ENCODE measurements at regions not wholly inside any gene's neighbourhood (a gene's known extent, or its start where the extent isn't known, plus 50 kb on each side); places are given as distances from the start of the nearest gene placed in this dataset.

- no peak for TF ChIP-seq CTCF (conservative IDR thresholded peaks at IDR 0.05)
- H2BK120ac ChIP-seq (ENCODE audit: low read depth, low read length, poor library complexity, severe bottlenecking) = no peak overlapping the region
- Mint-ChIP-seq H3K36me3 (ENCODE audit: insufficient read depth in 1 of 3, low read depth in 3 of 3) (no peaks in the 10 kb centered on the region), H3K9me3 (no peaks in the 10 kb centered on the region; a peak in 1 of 5 replicates), H3K4me3 (no peak overlapping the region), H3K27me3 (ENCODE audit: low read depth) (no peaks in the 10 kb centered on the region; the same call in 1 of the 2 replicates), H3K4me1 (peaks cover 8 to 19% of the 10 kb centered on the region in 2 experiments), H3K27ac (no peak overlapping the region)
- no peak overlapping the region for H2BK15ac ChIP-seq (ENCODE audit: low read depth, low read length)
- no peak overlapping the region for H2AFZ ChIP-seq (ENCODE audit: low read length)
- no peaks in the 10 kb centered on the region for H3K79me2 ChIP-seq (ENCODE audit: insufficient read depth, low read length)
- H3K27ac ChIP-seq (ENCODE audit: insufficient read length, low read depth, low read length) = no peak overlapping the region
- H3K4me1 ChIP-seq (ENCODE audit: insufficient read depth, low read length) = no peaks in the 10 kb centered on the region
- no peaks in the 10 kb centered on the region for H4K20me1 ChIP-seq (ENCODE audit: control insufficient read depth, insufficient read depth, insufficient read length)
- no peak overlapping the region for H3T11ph ChIP-seq (ENCODE audit: low read length)
- H4K91ac ChIP-seq (ENCODE audit: insufficient read length, low read depth, low read length) = no peak overlapping the region
- no peak overlapping the region for H3K4ac ChIP-seq (ENCODE audit: low read depth, low read length)
- no peak overlapping the region for H2BK12ac ChIP-seq (ENCODE audit: insufficient read length, low read depth, low read length)
- no peak overlapping the region for H2BK20ac ChIP-seq (ENCODE audit: low read depth, low read length, poor library complexity, severe bottlenecking)
- H3K23ac ChIP-seq (ENCODE audit: insufficient read length, low read depth, low read length) = no peak overlapping the region
- H2BK5ac ChIP-seq (ENCODE audit: insufficient read length, low read length) = no peak overlapping the region
- H3K4me2 ChIP-seq (ENCODE audit: insufficient read depth, insufficient read length, low read length) = no peak overlapping the region
- DNase-seq = no peak
- WGBS (ENCODE audit: extremely low coverage, insufficient read length, low lambda C conversion rate) = no CpG with 5 or more reads among the region's 8 CpGs
- H3K9me3 ChIP-seq (ENCODE audit: control insufficient read depth, low read depth, low read length) = no peaks in the 10 kb centered on the region
- no peaks in the 10 kb centered on the region for H3K27me3 ChIP-seq (ENCODE audit: insufficient read depth, low read length)
- no peak overlapping the region for H3K18ac ChIP-seq (ENCODE audit: insufficient read length, low read depth, low read length)
- H4K8ac ChIP-seq (replicated peaks; ENCODE audit: insufficient read length, low read depth, low read length) = no peak overlapping the region
- H3K23me2 ChIP-seq (ENCODE audit: insufficient read length, low read depth, low read length, poor library complexity, severe bottlenecking) = no peaks in the 10 kb centered on the region
- H3K56ac ChIP-seq (ENCODE audit: insufficient read length, low read depth, low read length) = no peak overlapping the region
- H3K9ac ChIP-seq (ENCODE audit: extremely low read depth, insufficient read length, low read length) = no peak overlapping the region
- no peaks in the 10 kb centered on the region for H3K79me1 ChIP-seq (ENCODE audit: insufficient read depth, low read depth, low read length, poor library complexity, severe bottlenecking)
- no peak overlapping the region for H4K5ac ChIP-seq (ENCODE audit: insufficient read length, low read depth, low read length)
- H3K14ac ChIP-seq (ENCODE audit: insufficient read depth, low read length) = no peak overlapping the region
- no peak overlapping the region for H2AK5ac ChIP-seq (ENCODE audit: insufficient read length, low read length)
Measured at GRCh38 chr16:14375132-14375491, 254.9 kb downstream of the PARN start.

Data from H9 (cell line).